KMS-11 (cell line): ENCODE measurements at regions not wholly inside any gene's neighbourhood (a gene's known extent, or its start where the extent isn't known, plus 50 kb on each side); places are given as distances from the start of the nearest gene placed in this dataset.

Experiments used
- H2AFZ ChIP-seq: fragments of 200-600 bp; sonication (generic); 2 replicates; pipeline ENCODE4 v1.6.1; 2016; ENCODE audit warnings: antibody characterized with exemption, mixed run types, low read depth
- H3K27ac ChIP-seq: fragments of 200-600 bp; sonication (generic); 2 replicates; pipeline ENCODE4 v1.6.1; 2016; ENCODE audit warnings: mild to moderate bottlenecking, mixed run types
- H3K27me3 ChIP-seq: fragments of 200-600 bp; sonication (generic); 2 replicates; pipeline ENCODE4 v1.6.1; 2017; ENCODE audit warnings: mild to moderate bottlenecking, low read depth, mixed run types, moderate library complexity; ENCODE audit not compliant: insufficient read depth
- H3K36me3 ChIP-seq: fragments of 200-600 bp; sonication (generic); 2 replicates; pipeline ENCODE4 v1.6.1; 2017; ENCODE audit warnings: mild to moderate bottlenecking, mixed run types; ENCODE audit not compliant: insufficient read depth
- H3K4me1 ChIP-seq: fragments of 200-600 bp; sonication (generic); 2 replicates; pipeline ENCODE4 v1.6.1; 2016; ENCODE audit warnings: mild to moderate bottlenecking, low read depth, mixed run types; ENCODE audit not compliant: poor library complexity, severe bottlenecking
- H3K4me2 ChIP-seq: fragments of 200-600 bp; sonication (generic); 2 replicates; pipeline ENCODE4 v1.7.0; 2016; ENCODE audit warnings: mild to moderate bottlenecking, mixed run types
- H3K4me3 ChIP-seq: fragments of 200-600 bp; sonication (generic); IDR thresholded peaks from 2 replicates; pipeline ENCODE4 v1.6.1; 2017; ENCODE audit warnings: low read depth, low read length, mixed read lengths; ENCODE audit not compliant: insufficient read depth
- H3K79me2 ChIP-seq: fragments of 200-600 bp; sonication (generic); 2 replicates; pipeline ENCODE4 v1.6.1; 2016; ENCODE audit warnings: low read depth, mixed run types; ENCODE audit not compliant: insufficient read depth
- H3K9ac ChIP-seq: fragments of 200-600 bp; sonication (generic); 2 replicates; pipeline ENCODE4 v1.6.1; 2016; ENCODE audit warnings: mild to moderate bottlenecking, mixed run types
- H4K20me1 ChIP-seq: fragments of 200-600 bp; sonication (generic); 2 replicates; pipeline ENCODE4 v1.6.1; 2016; ENCODE audit warnings: mild to moderate bottlenecking, mixed run types; ENCODE audit not compliant: insufficient read depth
- TF ChIP-seq, protein P1 (sequence below): fragments of 200-600 bp; sonication (generic); conservative IDR thresholded peaks from 2 replicates; pipeline ENCODE4 v1.6.1; 2017; ENCODE audit warnings: low read depth, mild to moderate bottlenecking, antibody characterized with exemption, low read length, moderate library complexity, mixed read lengths

DNA sequence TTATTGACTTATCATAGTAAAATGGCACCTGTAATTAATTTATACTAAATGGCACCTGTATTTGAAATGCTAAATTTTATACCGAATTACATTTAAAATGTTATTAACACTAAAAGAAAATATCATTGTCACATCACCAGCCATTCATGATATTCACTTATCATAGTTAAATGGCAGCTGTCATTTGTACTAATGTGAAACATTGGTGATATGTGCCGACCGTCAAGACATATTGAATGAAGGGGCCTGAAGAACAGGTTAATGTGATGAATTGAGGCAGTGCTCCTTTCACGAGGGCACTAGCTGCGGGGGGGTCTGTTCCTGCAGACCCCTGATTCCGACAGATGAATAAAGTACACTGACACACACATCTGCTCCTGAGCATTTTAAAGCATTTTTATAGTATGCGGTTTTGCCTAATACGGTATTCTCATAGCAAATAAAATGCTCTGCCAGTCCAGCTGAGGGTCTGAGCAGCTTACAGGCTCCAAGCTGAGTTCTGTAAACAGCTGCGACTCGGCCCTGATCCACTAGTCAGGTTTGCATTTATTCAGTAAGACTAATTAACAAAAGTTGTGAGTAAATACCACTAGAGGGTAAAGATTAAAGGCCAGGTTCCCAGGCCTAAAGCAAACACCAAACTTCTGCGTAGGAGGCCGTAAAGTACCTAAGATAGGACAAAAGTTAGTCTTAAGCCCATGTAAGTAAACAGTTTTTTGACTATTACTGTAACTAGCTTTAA, 593.4 kb upstream of the NETO1 start:
- TF ChIP-seq, protein P1, sequence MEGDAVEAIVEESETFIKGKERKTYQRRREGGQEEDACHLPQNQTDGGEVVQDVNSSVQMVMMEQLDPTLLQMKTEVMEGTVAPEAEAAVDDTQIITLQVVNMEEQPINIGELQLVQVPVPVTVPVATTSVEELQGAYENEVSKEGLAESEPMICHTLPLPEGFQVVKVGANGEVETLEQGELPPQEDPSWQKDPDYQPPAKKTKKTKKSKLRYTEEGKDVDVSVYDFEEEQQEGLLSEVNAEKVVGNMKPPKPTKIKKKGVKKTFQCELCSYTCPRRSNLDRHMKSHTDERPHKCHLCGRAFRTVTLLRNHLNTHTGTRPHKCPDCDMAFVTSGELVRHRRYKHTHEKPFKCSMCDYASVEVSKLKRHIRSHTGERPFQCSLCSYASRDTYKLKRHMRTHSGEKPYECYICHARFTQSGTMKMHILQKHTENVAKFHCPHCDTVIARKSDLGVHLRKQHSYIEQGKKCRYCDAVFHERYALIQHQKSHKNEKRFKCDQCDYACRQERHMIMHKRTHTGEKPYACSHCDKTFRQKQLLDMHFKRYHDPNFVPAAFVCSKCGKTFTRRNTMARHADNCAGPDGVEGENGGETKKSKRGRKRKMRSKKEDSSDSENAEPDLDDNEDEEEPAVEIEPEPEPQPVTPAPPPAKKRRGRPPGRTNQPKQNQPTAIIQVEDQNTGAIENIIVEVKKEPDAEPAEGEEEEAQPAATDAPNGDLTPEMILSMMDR, result no peak
- no peak overlapping the region for H3K27ac ChIP-seq
- H3K79me2 ChIP-seq, result no peaks in the 10 kb centered on the region
- H2AFZ ChIP-seq, result no peak overlapping the region
- H3K27me3 ChIP-seq, result no peaks in the 10 kb centered on the region
- H4K20me1 ChIP-seq, result no peaks in the 10 kb centered on the region
- H3K36me3 ChIP-seq, result no peaks in the 10 kb centered on the region
- H3K4me2 ChIP-seq, result no peak overlapping the region
- no peak overlapping the region for H3K9ac ChIP-seq
- no peak overlapping the region for H3K4me3 ChIP-seq
- H3K4me1 ChIP-seq, result no peaks in the 10 kb centered on the region

DNA sequence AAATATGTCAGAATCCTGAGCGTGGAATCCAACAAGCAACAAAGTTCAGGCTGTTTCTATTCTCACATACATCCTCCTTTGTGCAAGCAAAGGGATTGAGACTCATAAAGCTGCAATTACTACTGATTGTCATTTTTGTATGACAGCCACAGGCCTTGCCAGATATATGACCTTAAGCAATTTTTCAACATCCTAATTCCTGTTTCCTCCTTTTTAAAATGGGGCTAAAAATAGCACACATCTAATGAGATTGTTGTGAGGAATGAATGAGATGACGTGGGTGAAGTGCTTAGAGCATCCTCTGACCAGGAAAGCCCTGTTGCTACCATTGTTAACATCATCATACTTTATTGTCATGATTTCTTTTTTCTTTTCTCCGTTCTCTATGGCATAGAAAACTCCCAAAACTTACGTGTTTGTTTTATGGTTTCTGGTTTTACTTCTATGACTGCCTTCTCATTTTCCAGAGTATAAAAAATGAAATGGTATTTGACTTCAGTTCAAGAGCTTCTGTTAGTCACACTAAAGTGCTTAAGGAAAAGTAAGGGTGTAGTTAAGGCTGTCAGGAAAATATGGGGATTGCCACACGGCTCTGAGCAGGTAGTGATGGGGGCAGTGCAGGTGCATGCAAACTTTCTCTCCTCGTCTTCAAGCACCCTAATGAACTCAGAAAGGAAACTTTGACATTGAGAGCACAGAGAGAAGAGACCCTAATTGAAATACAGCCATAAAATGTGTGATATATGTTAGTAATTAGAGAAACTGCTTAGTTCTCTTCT, 590.6 kb upstream of the NETO1 start:
- TF ChIP-seq, protein P1, result no peak
- no peaks in the 10 kb centered on the region for H3K27me3 ChIP-seq
- no peaks in the 10 kb centered on the region for H3K79me2 ChIP-seq
- no peak overlapping the region for H3K4me3 ChIP-seq
- H3K27ac ChIP-seq, result no peak overlapping the region
- H3K36me3 ChIP-seq, result no peaks in the 10 kb centered on the region
- H2AFZ ChIP-seq, result no peak overlapping the region
- no peaks in the 10 kb centered on the region for H3K4me1 ChIP-seq
- H3K4me2 ChIP-seq, result no peak overlapping the region
- no peak overlapping the region for H3K9ac ChIP-seq
- H4K20me1 ChIP-seq, result no peaks in the 10 kb centered on the region

DNA sequence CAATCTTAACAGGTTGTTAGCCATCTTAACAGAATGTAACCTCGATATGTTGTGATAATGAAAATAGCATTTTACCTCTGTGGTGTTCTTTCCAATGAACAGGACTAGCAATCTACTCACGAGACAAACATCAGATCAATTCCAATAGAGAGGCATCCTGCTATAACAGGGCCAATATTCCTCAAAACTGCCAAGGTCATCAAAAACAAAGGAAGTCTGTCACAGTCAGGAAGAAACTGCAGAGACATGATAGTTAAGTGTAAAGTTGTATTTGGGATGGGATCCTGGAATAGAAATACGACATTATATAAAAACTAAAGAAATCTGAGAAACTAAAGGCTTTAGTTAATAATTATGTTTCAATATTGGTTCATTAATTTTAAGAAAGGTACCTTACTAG, 588.9 kb upstream of the NETO1 start:
- Histone ChIP-seq H3K27me3 (no peaks in the 10 kb centered on the region), H3K27ac (no peak overlapping the region)
- TF ChIP-seq, protein P1, result no peak

DNA sequence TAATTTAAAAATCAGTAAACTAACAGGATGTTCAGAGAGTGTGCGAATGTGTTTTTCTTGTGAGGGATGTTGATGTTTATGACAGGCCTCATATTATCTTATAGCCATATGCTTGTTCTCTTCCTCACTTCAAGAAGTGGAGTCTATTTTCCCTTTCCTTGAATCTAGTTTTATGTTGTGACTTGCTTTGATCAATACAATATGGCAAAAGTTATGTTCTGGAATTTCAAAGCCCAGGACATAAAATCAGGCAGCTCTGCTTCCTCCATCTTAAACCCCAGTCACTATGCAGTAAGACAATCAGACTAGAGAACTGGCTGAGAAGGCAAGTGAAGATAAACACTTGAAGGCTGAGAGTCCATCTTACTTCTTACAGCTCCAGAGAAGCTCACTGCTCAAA, 585.1 kb upstream of the NETO1 start:
- Histone ChIP-seq H3K4me2 (no peak overlapping the region), H2AFZ (no peak overlapping the region), H3K36me3 (no peaks in the 10 kb centered on the region), H3K27ac (no peak overlapping the region), H3K27me3 (no peaks in the 10 kb centered on the region), H4K20me1 (no peaks in the 10 kb centered on the region), H3K79me2 (no peaks in the 10 kb centered on the region), H3K4me1 (no peaks in the 10 kb centered on the region), H3K4me3 (no peak overlapping the region), H3K9ac (no peak overlapping the region)
- TF ChIP-seq, protein P1, result no peak

More for the DNA sequence above, 588.9 kb upstream of the NETO1 start:
- Histone ChIP-seq H4K20me1 (no peaks in the 10 kb centered on the region), H3K4me1 (no peaks in the 10 kb centered on the region), H3K4me2 (no peak overlapping the region), H3K79me2 (no peaks in the 10 kb centered on the region), H3K36me3 (no peaks in the 10 kb centered on the region), H2AFZ (no peak overlapping the region), H3K4me3 (no peak overlapping the region), H3K9ac (no peak overlapping the region)
